ENCODE measurements at regions not wholly inside any gene's neighbourhood (a gene's known extent, or its start where the extent isn't known, plus 50 kb on each side); places are given as distances from the start of the nearest gene placed in this dataset.

- TF ChIP-seq, protein P1, sequence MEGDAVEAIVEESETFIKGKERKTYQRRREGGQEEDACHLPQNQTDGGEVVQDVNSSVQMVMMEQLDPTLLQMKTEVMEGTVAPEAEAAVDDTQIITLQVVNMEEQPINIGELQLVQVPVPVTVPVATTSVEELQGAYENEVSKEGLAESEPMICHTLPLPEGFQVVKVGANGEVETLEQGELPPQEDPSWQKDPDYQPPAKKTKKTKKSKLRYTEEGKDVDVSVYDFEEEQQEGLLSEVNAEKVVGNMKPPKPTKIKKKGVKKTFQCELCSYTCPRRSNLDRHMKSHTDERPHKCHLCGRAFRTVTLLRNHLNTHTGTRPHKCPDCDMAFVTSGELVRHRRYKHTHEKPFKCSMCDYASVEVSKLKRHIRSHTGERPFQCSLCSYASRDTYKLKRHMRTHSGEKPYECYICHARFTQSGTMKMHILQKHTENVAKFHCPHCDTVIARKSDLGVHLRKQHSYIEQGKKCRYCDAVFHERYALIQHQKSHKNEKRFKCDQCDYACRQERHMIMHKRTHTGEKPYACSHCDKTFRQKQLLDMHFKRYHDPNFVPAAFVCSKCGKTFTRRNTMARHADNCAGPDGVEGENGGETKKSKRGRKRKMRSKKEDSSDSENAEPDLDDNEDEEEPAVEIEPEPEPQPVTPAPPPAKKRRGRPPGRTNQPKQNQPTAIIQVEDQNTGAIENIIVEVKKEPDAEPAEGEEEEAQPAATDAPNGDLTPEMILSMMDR (optimal IDR thresholded peaks at IDR 0.05 in 1 of 3, IDR thresholded peaks at IDR 0.05 in 1 of 3, conservative IDR thresholded peaks at IDR 0.05 in 1 of 3; ENCODE audit: extremely low read depth in 1 of 3, insufficient read depth in 2 of 3, low read length in 3 of 3) = no peak
- TF ChIP-seq EZH2 (IDR thresholded peaks at IDR 0.05; ENCODE audit: low read length) = no peak
Measured at GRCh38 chr7:24365606-24366005, 81.6 kb downstream of the NPY start.

Data from keratinocyte (primary cell).